ENCODE measurements at regions not wholly inside any gene's neighbourhood (a gene's known extent, or its start where the extent isn't known, plus 50 kb on each side); places are given as distances from the start of the nearest gene placed in this dataset.

DNA sequence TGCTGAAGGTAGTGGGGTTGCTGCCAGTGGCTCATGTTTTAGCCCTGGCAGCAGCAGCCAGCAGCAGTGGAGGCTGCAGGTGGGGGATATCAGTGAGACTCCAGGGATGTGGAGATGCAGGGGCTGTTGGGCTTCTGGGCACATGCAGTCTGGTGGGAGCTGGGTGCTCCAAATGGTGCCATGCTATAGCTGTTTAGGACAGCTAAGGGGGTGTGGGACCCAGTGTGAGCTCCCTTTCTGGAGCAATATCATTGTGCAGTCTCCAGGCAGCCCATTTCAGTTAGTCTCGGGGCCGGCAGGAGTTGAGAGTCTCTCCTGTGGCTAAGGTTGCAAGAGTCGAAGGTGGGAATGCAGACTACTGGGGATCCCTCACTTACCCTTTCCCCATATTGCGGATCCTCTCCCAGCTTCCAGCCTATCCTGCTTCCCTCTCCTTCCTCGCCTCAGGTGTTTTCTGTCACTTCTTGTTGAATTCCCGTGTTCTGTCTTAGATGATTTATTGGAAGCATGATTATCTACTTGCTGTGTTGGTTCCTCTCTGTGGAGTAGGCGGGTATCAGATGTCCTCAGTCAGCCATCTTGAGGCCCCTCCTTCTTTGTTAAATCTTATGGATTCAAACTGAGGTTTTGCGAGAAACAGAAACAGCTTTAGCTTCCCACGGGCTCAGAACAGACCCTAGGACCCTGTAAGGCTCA, 112.0 kb downstream of the FAM43A start:
- TF ChIP-seq POLR2AphosphoS5 (IDR thresholded peaks at IDR 0.05; ENCODE audit: low read depth, low read length) (no peak), SIN3A (IDR thresholded peaks at IDR 0.05; ENCODE audit: borderline replicate concordance, insufficient read depth, low read length) (no peak)
- TF ChIP-seq, protein P1, sequence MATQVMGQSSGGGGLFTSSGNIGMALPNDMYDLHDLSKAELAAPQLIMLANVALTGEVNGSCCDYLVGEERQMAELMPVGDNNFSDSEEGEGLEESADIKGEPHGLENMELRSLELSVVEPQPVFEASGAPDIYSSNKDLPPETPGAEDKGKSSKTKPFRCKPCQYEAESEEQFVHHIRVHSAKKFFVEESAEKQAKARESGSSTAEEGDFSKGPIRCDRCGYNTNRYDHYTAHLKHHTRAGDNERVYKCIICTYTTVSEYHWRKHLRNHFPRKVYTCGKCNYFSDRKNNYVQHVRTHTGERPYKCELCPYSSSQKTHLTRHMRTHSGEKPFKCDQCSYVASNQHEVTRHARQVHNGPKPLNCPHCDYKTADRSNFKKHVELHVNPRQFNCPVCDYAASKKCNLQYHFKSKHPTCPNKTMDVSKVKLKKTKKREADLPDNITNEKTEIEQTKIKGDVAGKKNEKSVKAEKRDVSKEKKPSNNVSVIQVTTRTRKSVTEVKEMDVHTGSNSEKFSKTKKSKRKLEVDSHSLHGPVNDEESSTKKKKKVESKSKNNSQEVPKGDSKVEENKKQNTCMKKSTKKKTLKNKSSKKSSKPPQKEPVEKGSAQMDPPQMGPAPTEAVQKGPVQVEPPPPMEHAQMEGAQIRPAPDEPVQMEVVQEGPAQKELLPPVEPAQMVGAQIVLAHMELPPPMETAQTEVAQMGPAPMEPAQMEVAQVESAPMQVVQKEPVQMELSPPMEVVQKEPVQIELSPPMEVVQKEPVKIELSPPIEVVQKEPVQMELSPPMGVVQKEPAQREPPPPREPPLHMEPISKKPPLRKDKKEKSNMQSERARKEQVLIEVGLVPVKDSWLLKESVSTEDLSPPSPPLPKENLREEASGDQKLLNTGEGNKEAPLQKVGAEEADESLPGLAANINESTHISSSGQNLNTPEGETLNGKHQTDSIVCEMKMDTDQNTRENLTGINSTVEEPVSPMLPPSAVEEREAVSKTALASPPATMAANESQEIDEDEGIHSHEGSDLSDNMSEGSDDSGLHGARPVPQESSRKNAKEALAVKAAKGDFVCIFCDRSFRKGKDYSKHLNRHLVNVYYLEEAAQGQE (IDR thresholded peaks at IDR 0.05; ENCODE audit: insufficient read depth in 1 of 2, low read depth in 2 of 2, low read length in 2 of 2): no peak

Measured in PFSK-1 (cell line).